ENCODE measurements at regions not wholly inside any gene's neighbourhood (a gene's known extent, or its start where the extent isn't known, plus 50 kb on each side); places are given as distances from the start of the nearest gene placed in this dataset.
"Not testable (repeated sequence)": the region's sequence is repeated elsewhere in the genome, so short reads cannot be mapped to it uniquely, and the experiment has no call there.

DNA sequence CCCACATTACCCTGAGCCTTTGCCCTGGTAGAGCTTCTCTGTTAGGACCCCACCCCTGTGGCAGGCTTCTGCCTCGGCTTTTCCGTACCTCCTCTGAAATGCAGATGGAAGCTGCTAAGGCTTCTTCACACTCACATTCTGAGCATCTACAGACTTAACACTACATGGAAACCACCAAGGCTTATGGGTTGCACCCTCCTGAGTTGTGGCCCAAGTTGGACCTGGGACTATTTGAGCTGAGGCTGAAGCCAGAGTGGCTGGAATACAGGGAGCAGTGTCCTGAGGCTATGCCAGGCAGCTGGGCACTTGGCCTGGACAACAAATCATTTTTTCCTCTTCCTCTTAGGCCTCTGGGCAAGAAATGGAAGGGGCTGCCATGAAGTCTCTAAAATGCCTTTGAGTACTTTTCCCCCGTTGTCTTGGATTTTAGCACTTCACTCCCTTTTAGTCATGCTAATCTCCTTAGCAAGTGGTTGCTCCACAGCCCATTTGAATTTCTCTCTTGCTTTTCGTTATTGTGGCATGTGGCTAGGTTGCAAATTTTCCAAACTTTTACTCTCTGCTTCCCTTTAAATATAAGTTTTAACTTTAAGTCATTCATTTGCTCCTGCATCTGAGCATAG is 114.8 kb upstream of the FIBIN start:
- Histone ChIP-seq H3K36me3 (no peaks in the 10 kb centered on the region), H3K4me1 (no peaks in the 10 kb centered on the region), H3K27ac (no peak overlapping the region), H3K4me3 (no peak overlapping the region), H3K27me3 (no peaks in the 10 kb centered on the region), H3K9me3 (peaks cover 0 to 44% of the 10 kb centered on the region in 2 donors)
- ATAC-seq (no peak), DNase-seq (no peak)
- no peak for TF ChIP-seq CTCF (IDR thresholded peaks at IDR 0.05)
- intact Hi-C loops (cut with DNase I) = no loop called here

DNA sequence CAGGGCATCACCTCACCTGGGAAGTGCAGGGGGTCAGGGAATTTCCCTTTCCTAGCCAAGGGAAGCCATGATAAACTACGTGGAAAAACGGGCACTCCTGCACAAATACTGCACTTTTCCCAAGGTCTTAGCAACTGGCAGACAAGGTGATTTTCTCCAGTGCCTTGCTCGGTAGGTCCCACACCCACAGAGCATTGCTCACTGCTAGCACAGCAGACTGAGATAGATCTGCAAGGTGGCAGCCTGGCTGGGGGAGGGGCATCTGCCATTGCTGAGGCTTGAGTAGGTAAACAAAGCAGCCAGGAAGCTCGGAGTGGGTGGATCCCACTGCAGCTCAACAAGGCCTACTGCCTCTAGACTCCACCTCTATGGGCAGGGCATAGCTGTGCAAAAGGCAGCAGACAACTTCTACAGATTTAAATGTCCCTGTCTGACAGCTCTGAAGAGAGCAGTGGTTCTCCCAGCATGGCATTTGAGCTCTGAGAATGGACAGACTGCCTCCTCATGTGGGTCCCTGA is 111.5 kb upstream of the FIBIN start:
- DNase-seq; H3K4me1 ChIP-seq; H3K36me3 ChIP-seq; ATAC-seq; H3K27ac ChIP-seq; intact Hi-C loops (cut with DNase I); H3K27me3 ChIP-seq; H3K4me3 ChIP-seq: not testable (repeated sequence)
- peaks cover 0 to 42% of the 10 kb centered on the region in 2 donors for H3K9me3 ChIP-seq

DNA sequence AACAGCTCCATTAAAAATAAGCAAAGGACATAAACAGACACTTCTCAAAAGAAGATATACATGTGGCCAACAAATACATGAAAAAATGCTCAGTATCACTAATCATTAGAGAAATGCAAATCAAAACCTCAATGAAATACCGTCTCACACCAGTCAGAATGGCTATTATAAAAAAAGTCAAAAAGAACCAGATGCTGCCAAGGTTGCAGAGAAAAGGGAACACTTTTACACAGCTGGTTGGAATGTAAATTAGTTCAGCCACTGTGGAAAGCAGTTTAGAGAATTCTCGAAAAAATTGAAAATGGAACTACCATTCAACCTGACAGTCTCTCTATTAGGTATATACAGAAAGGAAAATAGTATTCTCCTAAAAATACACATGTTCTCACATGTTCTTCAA is 102.4 kb upstream of the FIBIN start:
- no peak for TF ChIP-seq CTCF (IDR thresholded peaks at IDR 0.05)

GRCh38 chr11:26896719-26897118 is 97.2 kb upstream of the FIBIN start:
- no peak for TF ChIP-seq CTCF (IDR thresholded peaks at IDR 0.05)
- Histone ChIP-seq H3K9me3 (peaks cover 0 to 14% of the 10 kb centered on the region in 2 donors), H3K4me3 (no peak overlapping the region), H3K4me1 (no peaks in the 10 kb centered on the region), H3K36me3 (no peaks in the 10 kb centered on the region), H3K27ac (no peak overlapping the region), H3K27me3 (no peaks in the 10 kb centered on the region)
- DNase-seq = no peak
- no peak for ATAC-seq
- intact Hi-C loops (cut with DNase I) = no loop called here

More for the DNA sequence above, 102.4 kb upstream of the FIBIN start:
- no peaks in the 10 kb centered on the region for H3K4me1 ChIP-seq
- H3K9me3 ChIP-seq = peaks cover 0 to 16% of the 10 kb centered on the region in 2 donors
- H3K27ac ChIP-seq = no peak overlapping the region
- no peak overlapping the region for H3K4me3 ChIP-seq
- no peaks in the 10 kb centered on the region for H3K27me3 ChIP-seq
- H3K36me3 ChIP-seq = no peaks in the 10 kb centered on the region
- intact Hi-C loops (cut with DNase I) = no loop called here
- ATAC-seq (no peak), DNase-seq (no peak)

DNA sequence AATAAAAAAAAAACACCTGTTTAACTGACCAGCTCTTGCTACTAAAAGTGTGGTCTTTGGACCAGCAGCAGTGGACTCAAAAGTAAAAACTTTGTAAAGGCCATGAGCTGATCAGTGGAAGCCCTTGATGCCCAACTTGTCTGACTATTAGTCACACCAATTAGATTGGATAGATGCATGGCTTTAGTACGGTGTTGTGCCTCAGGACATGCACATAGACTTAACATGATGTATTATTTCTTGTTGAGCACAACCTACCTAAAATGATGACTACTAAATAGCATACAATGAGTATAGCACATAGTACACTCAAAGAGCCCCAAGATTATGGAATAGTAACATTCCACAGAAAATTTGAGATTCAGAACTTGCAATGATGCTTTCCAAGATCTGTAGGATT is 95.1 kb upstream of the FIBIN start:
- H3K27me3 ChIP-seq = no peaks in the 10 kb centered on the region
- ATAC-seq (no peak), DNase-seq (no peak)
- no peak for TF ChIP-seq CTCF (IDR thresholded peaks at IDR 0.05)
- intact Hi-C loops (cut with DNase I) = no loop called here
- no peak overlapping the region for H3K27ac ChIP-seq
- H3K4me3 ChIP-seq = no peak overlapping the region
- H3K36me3 ChIP-seq = no peaks in the 10 kb centered on the region
- H3K4me1 ChIP-seq = no peaks in the 10 kb centered on the region
- H3K9me3 ChIP-seq = peaks cover 0 to 14% of the 10 kb centered on the region in 2 donors

GRCh38 chr11:26901162-26901561 is 92.8 kb upstream of the FIBIN start:
- no peak overlapping the region for H3K4me3 ChIP-seq
- H3K36me3 ChIP-seq = no peaks in the 10 kb centered on the region
- no peak overlapping the region for H3K27ac ChIP-seq
- intact Hi-C loops (cut with DNase I) = no loop called here
- TF ChIP-seq CTCF (IDR thresholded peaks at IDR 0.05) = no peak
- no peaks in the 10 kb centered on the region for H3K9me3 ChIP-seq
- ATAC-seq (no peak), DNase-seq (no peak)
- H3K27me3 ChIP-seq = no peaks in the 10 kb centered on the region
- no peaks in the 10 kb centered on the region for H3K4me1 ChIP-seq

Measured in left lung (tissue), 4 donors.